ENCODE measurements at regions not wholly inside any gene's neighbourhood (a gene's known extent, or its start where the extent isn't known, plus 50 kb on each side); places are given as distances from the start of the nearest gene placed in this dataset.

DNA sequence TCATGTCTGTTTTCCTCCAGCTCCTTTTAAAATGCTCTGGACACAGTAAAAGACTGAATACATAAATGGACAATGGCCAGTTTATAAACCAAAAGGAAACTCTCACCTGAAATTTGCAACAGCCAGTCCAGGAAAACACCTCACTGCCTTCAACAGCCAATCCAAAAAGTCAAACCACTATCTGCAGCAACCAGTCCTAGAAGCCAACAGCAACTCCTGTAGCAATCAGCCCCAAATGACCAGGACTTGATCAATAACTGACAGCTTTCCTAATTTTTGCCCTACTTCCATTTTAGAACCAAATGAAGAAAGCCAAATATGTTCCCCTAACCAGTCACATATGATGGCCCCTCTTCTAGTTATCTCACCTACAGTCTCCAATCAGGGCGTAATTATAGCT, 309.5 kb upstream of the CPXCR1 start:
- H3K4me1 Mint-ChIP-seq, result no peaks in the 10 kb centered on the region
- CTCF ChIA-PET, result no interaction called here

DNA sequence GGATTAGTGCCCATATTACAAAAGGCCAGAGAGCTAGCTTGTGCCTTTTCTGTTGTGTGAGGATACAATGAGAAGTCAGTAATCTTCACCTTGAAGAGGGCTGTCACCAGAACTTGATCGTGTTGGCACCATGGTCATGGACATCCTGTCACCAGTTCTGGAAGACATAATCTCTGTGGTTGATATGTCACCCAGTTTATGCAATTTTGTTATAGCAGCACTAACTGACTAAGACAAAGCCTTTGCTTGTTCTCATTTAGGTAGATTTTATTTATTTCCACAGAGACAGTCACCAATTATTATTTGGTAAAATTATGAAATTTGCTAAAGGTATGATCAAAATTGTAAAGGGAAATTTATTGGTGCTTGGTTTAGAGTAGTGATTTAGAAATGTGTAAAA, 308.8 kb upstream of the CPXCR1 start:
- Mint-ChIP-seq H3K4me3 (no peak overlapping the region), H3K9me3 (ENCODE audit: low read depth) (peaks cover 7% of the 10 kb centered on the region), H3K27me3 (no peaks in the 10 kb centered on the region), H3K4me1 (no peaks in the 10 kb centered on the region), H3K36me3 (ENCODE audit: low read depth) (no peaks in the 10 kb centered on the region), H3K27ac (no peak overlapping the region)
- CTCF ChIA-PET, result no interaction called here
- POLR2A ChIA-PET, result no interaction called here
- intact Hi-C loops (cut with DNase I, micrococcal nuclease), result no loop called here
- ATAC-seq (no peak), DNase-seq (no peak)

More for the DNA sequence above, 309.5 kb upstream of the CPXCR1 start:
- ATAC-seq (no peak), DNase-seq (no peak)
- Mint-ChIP-seq H3K36me3 (ENCODE audit: low read depth) (no peaks in the 10 kb centered on the region), H3K27ac (no peak overlapping the region), H3K4me3 (no peak overlapping the region), H3K27me3 (no peaks in the 10 kb centered on the region), H3K9me3 (ENCODE audit: low read depth) (peaks cover 7% of the 10 kb centered on the region)
- POLR2A ChIA-PET, result no interaction called here
- intact Hi-C loops (cut with DNase I, micrococcal nuclease), result no loop called here

- ChIA-PET CTCF (no interaction called here), POLR2A (no interaction called here)
- Mint-ChIP-seq H3K36me3 (ENCODE audit: low read depth) (no peaks in the 10 kb centered on the region), H3K4me3 (no peak overlapping the region), H3K27ac (no peak overlapping the region), H3K4me1 (no peaks in the 10 kb centered on the region), H3K9me3 (ENCODE audit: low read depth) (peaks cover 7% of the 10 kb centered on the region), H3K27me3 (no peaks in the 10 kb centered on the region)
- intact Hi-C loops (cut with DNase I, micrococcal nuclease), result no loop called here
- DNase-seq (no peak), ATAC-seq (no peak)
Measured at GRCh38 chrX:88439935-88440334, 307.1 kb upstream of the CPXCR1 start.
